Endothelial cell of umbilical vein (primary cell): ENCODE measurements at regions not wholly inside any gene's neighbourhood (a gene's known extent, or its start where the extent isn't known, plus 50 kb on each side); places are given as distances from the start of the nearest gene placed in this dataset.

ENCODE experiments used
- BruUV-seq: library from RNA; stranded (reverse); fragments of 400-500 nt; replicated peaks from 2 replicates; lab custom pipeline; 2021; lab: Mats Ljungman, UMichigan
- CTCF ChIA-PET: fragments of 300-600, 350-600 bp; sonication (Branson Sonifier 250); formaldehyde crosslinking; loops from one replicate; lab custom pipeline; 2021; ENCODE audit warnings: antibody characterized with exemption, inconsistent platforms; lab: Charles Lee
- POLR2A ChIA-PET: fragments of 300-600, 350-600 bp; sonication (Branson Sonifier 250); formaldehyde crosslinking; loops from one replicate; lab custom pipeline; 2021; ENCODE audit warnings: antibody characterized with exemption, inconsistent platforms; lab: Charles Lee
- DNase-seq: peaks from one replicate; pipeline ENCODE4 v3.0.0-alpha.2; 2011; ENCODE audit warnings: low read depth, low spot score
- FAIRE-seq: peaks from 2 replicates; lab custom pipeline; 2011; peaks lifted over from hg19 to GRCh38; lab: Jason Lieb, UNC
- H2AFZ ChIP-seq: 2 replicates; pipeline ENCODE4 v1.6.0; 2012; ENCODE audit warnings: low read depth, low read length, control low read depth, inconsistent platforms
- H3K27ac ChIP-seq: 2 replicates; pipeline ENCODE4 v1.5.1; 2011; ENCODE audit warnings: low read depth, mild to moderate bottlenecking, control low read depth, low read length, moderate library complexity; ENCODE audit not compliant: insufficient read depth
- H3K27me3 ChIP-seq, 2 experiments: 2 replicates each; pipeline versions ENCODE4 v1.6.0 to v1.6.1; 2011; ENCODE audit warnings: low read length in 2 of 2, mixed read lengths in 1 of 2; ENCODE audit not compliant: control insufficient read depth in 2 of 2, insufficient read depth in 2 of 2
- H3K36me3 ChIP-seq, 2 experiments: 2 replicates in 1 of 2; 3 replicates in 1 of 2; pipeline ENCODE4 v1.5.1; 2011; ENCODE audit warnings: low read length in 2 of 2, mild to moderate bottlenecking in 1 of 2, moderate library complexity in 1 of 2; ENCODE audit not compliant: control insufficient read depth in 2 of 2, insufficient read depth in 2 of 2; ENCODE audit errors: extremely low read depth in 1 of 2
- H3K4me1 ChIP-seq: 3 replicates; pipeline ENCODE4 v1.5.1; 2011; ENCODE audit warnings: mild to moderate bottlenecking, low read length; ENCODE audit not compliant: control insufficient read depth, insufficient read depth; ENCODE audit errors: extremely low read depth
- H3K4me2 ChIP-seq: 2 replicates; pipeline ENCODE4 v1.6.1; 2011; ENCODE audit warnings: low read length, control low read depth, mixed read lengths; ENCODE audit not compliant: insufficient read depth
- H3K4me3 ChIP-seq, 3 experiments: fragments of 200-600 bp in 1 of 3; sonication (generic), shearing (Covaris generic) in 1 of 3; replicated peaks in 1 of 3; 2 replicates each; pipeline ENCODE4 v1.5.1; 2011 to 2016; ENCODE audit warnings: control low read depth in 3 of 3, low read length in 3 of 3, mild to moderate bottlenecking in 2 of 3, inconsistent platforms in 1 of 3, low read depth in 1 of 3, moderate library complexity in 1 of 3; ENCODE audit not compliant: insufficient read depth in 1 of 3
- H3K79me2 ChIP-seq: 2 replicates; pipeline ENCODE4 v1.6.0; 2012; ENCODE audit warnings: low read length, inconsistent platforms; ENCODE audit not compliant: control insufficient read depth, insufficient read depth
- H3K9ac ChIP-seq: replicated peaks from 2 replicates; pipeline ENCODE3; 2011; ENCODE audit warnings: low read length, control low read depth; ENCODE audit not compliant: insufficient read depth; ENCODE audit errors: extremely low read depth
- H3K9me1 ChIP-seq: replicated peaks from 3 replicates; pipeline ENCODE4 v1.6.0; 2011; ENCODE audit warnings: mild to moderate bottlenecking, low read length; ENCODE audit not compliant: control insufficient read depth, insufficient read depth; ENCODE audit errors: extremely low read depth
- H3K9me3 ChIP-seq: replicated peaks from 2 replicates; pipeline ENCODE4 v1.5.1; 2012; ENCODE audit warnings: low read length, inconsistent platforms; ENCODE audit not compliant: control insufficient read depth, insufficient read depth
- H4K20me1 ChIP-seq: replicated peaks from 2 replicates; pipeline ENCODE3; 2011; ENCODE audit warnings: mild to moderate bottlenecking, low read length; ENCODE audit not compliant: control insufficient read depth, insufficient read depth; ENCODE audit errors: extremely low read depth
- EZH2 ChIP-seq: IDR thresholded peaks from 2 replicates; pipeline ENCODE4 v1.6.1; 2012; ENCODE audit warnings: borderline replicate concordance, low read depth, mild to moderate bottlenecking, moderate library complexity, low read length, inconsistent platforms; ENCODE audit not compliant: severe bottlenecking
- FOS ChIP-seq: IDR thresholded peaks from 2 replicates; pipeline ENCODE4 v1.6.1; 2011; ENCODE audit warnings: mild to moderate bottlenecking, low read length, moderate library complexity, borderline replicate concordance; ENCODE audit not compliant: insufficient read depth
- GATA2 ChIP-seq: IDR thresholded peaks from 2 replicates; pipeline ENCODE4 v1.7.0; 2011; ENCODE audit warnings: low read depth, mild to moderate bottlenecking, moderate library complexity, mixed read lengths, low read length; ENCODE audit not compliant: insufficient read length, insufficient read depth
- JUN ChIP-seq: IDR thresholded peaks from 2 replicates; pipeline ENCODE4 v1.6.1; 2011; ENCODE audit warnings: borderline replicate concordance, low read depth; ENCODE audit not compliant: insufficient read length, insufficient read depth
- MYC ChIP-seq: IDR thresholded peaks from one replicate; pipeline ENCODE4 v1.6.1; 2011; ENCODE audit warnings: mild to moderate bottlenecking, low read depth, low read length
- POLR2A ChIP-seq: IDR thresholded peaks from 2 replicates; pipeline ENCODE4 v1.6.1; 2012; ENCODE audit warnings: low read depth, mild to moderate bottlenecking, control low read depth, low read length
- POLR2AphosphoS5 ChIP-seq: IDR thresholded peaks from 2 replicates; pipeline ENCODE4 v1.6.1; 2012; ENCODE audit warnings: low read depth, mild to moderate bottlenecking, control low read depth, low read length, moderate library complexity; ENCODE audit not compliant: insufficient read depth
- dilution Hi-C: fragments of 300-500 bp; cut with MboI; formaldehyde crosslinking; loops from one replicate; pipeline ENCODE4 v1.15.0; 2019; ENCODE audit warnings: low sequenced_read_pairs; ENCODE audit not compliant: extremely low pct_ligation_motif_present
- intact Hi-C: fragments of 100-400 bp; cut with micrococcal nuclease; formaldehyde crosslinking; loops from one replicate; pipeline ENCODE4 v1.10.0; 2022
- TF ChIP-seq, protein P1 (sequence below): IDR thresholded peaks from 2 replicates; pipeline ENCODE4 v1.6.1; 2011; ENCODE audit not compliant: insufficient read depth, insufficient read length
- TF ChIP-seq, protein P2 (sequence below), 2 donors: IDR thresholded peaks; 1 replicate in 1 of 2; 2 replicates in 1 of 2; pipeline ENCODE4 v1.5.1; 2011; ENCODE audit warnings: low read length in 2 of 2, mild to moderate bottlenecking in 2 of 2, moderate library complexity in 2 of 2, control low read depth in 1 of 2, inconsistent platforms in 1 of 2, low read depth in 1 of 2; ENCODE audit not compliant: insufficient read depth in 1 of 2; ENCODE audit errors: extremely low read depth in 1 of 2

DNA sequence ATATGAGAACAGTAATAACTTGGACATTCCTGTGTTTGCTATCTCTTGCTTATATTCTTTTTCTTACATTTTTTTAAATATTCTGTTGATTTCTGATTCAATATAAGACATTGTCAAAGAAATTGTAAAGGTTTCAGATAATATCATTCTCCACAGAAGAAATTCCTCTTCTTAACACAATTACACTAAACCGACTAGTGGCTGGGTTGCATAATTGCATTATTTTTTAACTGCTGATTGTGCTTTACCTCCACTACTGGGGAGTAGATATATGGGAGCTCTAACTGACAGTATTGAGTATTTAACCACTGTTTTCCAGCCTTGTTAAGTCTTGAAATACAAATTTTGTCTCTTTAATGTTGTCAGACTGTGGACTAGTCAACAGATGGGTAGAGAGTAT is 723.8 kb upstream of the EDIL3 start:
- Histone ChIP-seq H3K27me3 (no peaks in the 10 kb centered on the region), H4K20me1 (no peaks in the 10 kb centered on the region), H3K36me3 (no peaks in the 10 kb centered on the region), H3K4me1 (no peaks in the 10 kb centered on the region), H3K4me3 (no peak overlapping the region), H3K79me2 (no peaks in the 10 kb centered on the region), H2AFZ (no peak overlapping the region), H3K4me2 (no peak overlapping the region), H3K9me3 (no peaks in the 10 kb centered on the region), H3K27ac (no peak overlapping the region), H3K9ac (no peak overlapping the region), H3K9me1 (no peaks in the 10 kb centered on the region)
- FAIRE-seq (no peak), DNase-seq (no peak)
- dilution Hi-C loops = no loop called here
- TF ChIP-seq, protein P1, sequence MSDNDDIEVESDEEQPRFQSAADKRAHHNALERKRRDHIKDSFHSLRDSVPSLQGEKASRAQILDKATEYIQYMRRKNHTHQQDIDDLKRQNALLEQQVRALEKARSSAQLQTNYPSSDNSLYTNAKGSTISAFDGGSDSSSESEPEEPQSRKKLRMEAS = no peak
- no peak for TF ChIP-seq POLR2A
- no peak for TF ChIP-seq POLR2AphosphoS5
- CTCF ChIA-PET = no interaction called here
- BruUV-seq = no TSS peak
- intact Hi-C loops = no loop called here
- POLR2A ChIA-PET = no interaction called here

DNA sequence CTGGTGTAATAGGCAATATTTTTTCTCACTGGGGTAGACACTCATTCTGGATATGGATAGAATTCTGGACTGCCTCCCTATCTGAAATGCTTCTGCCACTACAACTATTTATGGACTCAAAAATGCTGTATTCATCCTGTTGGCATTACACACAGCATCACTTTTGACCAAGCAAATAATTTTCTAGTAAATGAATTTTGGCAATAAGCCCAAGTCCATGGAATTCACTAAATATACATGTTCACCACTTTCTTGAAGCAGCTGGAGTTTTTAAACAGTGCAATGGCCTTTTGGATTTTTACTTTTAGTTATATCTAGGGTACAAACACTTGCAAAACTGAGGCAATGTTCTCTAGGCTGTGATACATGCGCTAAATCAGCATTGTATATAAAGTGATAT is 724.9 kb upstream of the EDIL3 start:
- Histone ChIP-seq H3K4me1 (no peaks in the 10 kb centered on the region), H2AFZ (no peak overlapping the region), H3K36me3 (no peaks in the 10 kb centered on the region), H3K9me3 (no peaks in the 10 kb centered on the region), H3K9ac (no peak overlapping the region), H3K79me2 (no peaks in the 10 kb centered on the region), H3K9me1 (no peaks in the 10 kb centered on the region), H4K20me1 (no peaks in the 10 kb centered on the region), H3K4me2 (no peak overlapping the region), H3K4me3 (no peak overlapping the region), H3K27me3 (no peaks in the 10 kb centered on the region), H3K27ac (no peak overlapping the region)
- CTCF ChIA-PET = no interaction called here
- dilution Hi-C loops = no loop called here
- POLR2A ChIA-PET = no interaction called here
- TF ChIP-seq, protein P2, sequence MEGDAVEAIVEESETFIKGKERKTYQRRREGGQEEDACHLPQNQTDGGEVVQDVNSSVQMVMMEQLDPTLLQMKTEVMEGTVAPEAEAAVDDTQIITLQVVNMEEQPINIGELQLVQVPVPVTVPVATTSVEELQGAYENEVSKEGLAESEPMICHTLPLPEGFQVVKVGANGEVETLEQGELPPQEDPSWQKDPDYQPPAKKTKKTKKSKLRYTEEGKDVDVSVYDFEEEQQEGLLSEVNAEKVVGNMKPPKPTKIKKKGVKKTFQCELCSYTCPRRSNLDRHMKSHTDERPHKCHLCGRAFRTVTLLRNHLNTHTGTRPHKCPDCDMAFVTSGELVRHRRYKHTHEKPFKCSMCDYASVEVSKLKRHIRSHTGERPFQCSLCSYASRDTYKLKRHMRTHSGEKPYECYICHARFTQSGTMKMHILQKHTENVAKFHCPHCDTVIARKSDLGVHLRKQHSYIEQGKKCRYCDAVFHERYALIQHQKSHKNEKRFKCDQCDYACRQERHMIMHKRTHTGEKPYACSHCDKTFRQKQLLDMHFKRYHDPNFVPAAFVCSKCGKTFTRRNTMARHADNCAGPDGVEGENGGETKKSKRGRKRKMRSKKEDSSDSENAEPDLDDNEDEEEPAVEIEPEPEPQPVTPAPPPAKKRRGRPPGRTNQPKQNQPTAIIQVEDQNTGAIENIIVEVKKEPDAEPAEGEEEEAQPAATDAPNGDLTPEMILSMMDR (IDR thresholded peaks at IDR 0.05; ENCODE audit: extremely low read depth in 1 of 2, insufficient read depth in 1 of 2, low read depth in 1 of 2, low read length in 2 of 2) = no peak
- no peak for TF ChIP-seq POLR2A
- no peak for TF ChIP-seq MYC
- TF ChIP-seq EZH2 = no peak
- no peak for TF ChIP-seq GATA2
- TF ChIP-seq FOS = no peak
- no peak for TF ChIP-seq JUN
- TF ChIP-seq, protein P1 = no peak
- no peak for TF ChIP-seq POLR2AphosphoS5
- intact Hi-C loops = no loop called here
- BruUV-seq = no TSS peak
- FAIRE-seq = no peak
- no peak for DNase-seq
